HEK293T (cell line): ENCODE measurements at regions not wholly inside any gene's neighbourhood (a gene's known extent, or its start where the extent isn't known, plus 50 kb on each side); places are given as distances from the start of the nearest gene placed in this dataset.

ENCODE experiments used
- CTBP1 ChIP-seq: fragments of 450-650 bp; IDR thresholded peaks from 2 replicates; pipeline ENCODE4 v1.6.1; 2016; ENCODE audit warnings: borderline replicate concordance
- ELF4 ChIP-seq: fragments of 450-650 bp; IDR thresholded peaks from 2 replicates; pipeline ENCODE4 v1.6.1; 2017; ENCODE audit warnings: antibody characterized with exemption
- FOXK2 ChIP-seq: fragments of 450-650 bp; IDR thresholded peaks from 2 replicates; pipeline ENCODE4 v1.6.1; 2016; ENCODE audit warnings: mild to moderate bottlenecking
- FOXM1 ChIP-seq: fragments of 450-650 bp; IDR thresholded peaks from 2 replicates; pipeline ENCODE4 v1.6.1; 2017; ENCODE audit warnings: mild to moderate bottlenecking, borderline replicate concordance
- LEF1 ChIP-seq: fragments of 450-650 bp; IDR thresholded peaks from 2 replicates; pipeline ENCODE4 v1.6.1; 2017; ENCODE audit warnings: mild to moderate bottlenecking, borderline replicate concordance
- NFRKB ChIP-seq: fragments of 450-650 bp; IDR thresholded peaks from 2 replicates; pipeline ENCODE4 v1.6.1; 2016; ENCODE audit warnings: mild to moderate bottlenecking, moderate library complexity
- SP1 ChIP-seq: fragments of 450-650 bp; IDR thresholded peaks from 2 replicates; pipeline ENCODE4 v1.6.1; 2017
- SUZ12 ChIP-seq: fragments of 450-650 bp; IDR thresholded peaks from 2 replicates; pipeline ENCODE4 v1.6.1; 2016; ENCODE audit warnings: mild to moderate bottlenecking
- TARDBP ChIP-seq: fragments of 450-650 bp; IDR thresholded peaks from 2 replicates; pipeline ENCODE4 v1.6.1; 2016
- ZNF384 ChIP-seq: fragments of 450-650 bp; IDR thresholded peaks from 2 replicates; pipeline ENCODE4 v1.6.1; 2016
- TF ChIP-seq, protein P1 (sequence below): fragments of 450-650 bp; IDR thresholded peaks from 2 replicates; pipeline ENCODE4 v1.6.1; 2016

DNA sequence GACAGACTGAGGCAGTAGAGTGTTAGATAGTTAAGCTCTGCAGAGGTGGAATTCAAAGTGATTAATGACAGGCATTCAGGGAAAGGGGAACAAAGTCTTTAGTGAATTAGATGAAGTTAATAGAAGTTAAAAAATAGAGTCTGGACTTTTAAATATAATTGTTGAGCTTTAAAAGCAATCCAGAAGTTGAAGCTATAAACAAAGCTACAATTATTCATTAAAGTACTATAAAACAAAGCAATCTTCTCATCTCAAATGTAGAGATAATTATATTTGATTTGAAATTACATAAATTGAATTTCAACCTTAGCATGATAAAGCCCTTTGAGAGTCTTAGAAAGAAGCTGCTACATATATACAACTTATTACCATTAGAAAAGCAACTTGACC, 710.6 kb downstream of the MRPL39 start:
- no peak for TF ChIP-seq ELF4
- TF ChIP-seq FOXM1 = no peak
- no peak for TF ChIP-seq FOXK2
- TF ChIP-seq, protein P1, sequence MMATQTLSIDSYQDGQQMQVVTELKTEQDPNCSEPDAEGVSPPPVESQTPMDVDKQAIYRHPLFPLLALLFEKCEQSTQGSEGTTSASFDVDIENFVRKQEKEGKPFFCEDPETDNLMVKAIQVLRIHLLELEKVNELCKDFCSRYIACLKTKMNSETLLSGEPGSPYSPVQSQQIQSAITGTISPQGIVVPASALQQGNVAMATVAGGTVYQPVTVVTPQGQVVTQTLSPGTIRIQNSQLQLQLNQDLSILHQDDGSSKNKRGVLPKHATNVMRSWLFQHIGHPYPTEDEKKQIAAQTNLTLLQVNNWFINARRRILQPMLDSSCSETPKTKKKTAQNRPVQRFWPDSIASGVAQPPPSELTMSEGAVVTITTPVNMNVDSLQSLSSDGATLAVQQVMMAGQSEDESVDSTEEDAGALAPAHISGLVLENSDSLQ = no peak
- TF ChIP-seq ZNF384 = no peak
- TF ChIP-seq NFRKB = no peak
- TF ChIP-seq LEF1 = no peak
- no peak for TF ChIP-seq SP1
- TF ChIP-seq CTBP1 = no peak
- TF ChIP-seq TARDBP = no peak
- TF ChIP-seq SUZ12 = no peak
